GM12878 (cell line): ENCODE measurements at regions not wholly inside any gene's neighbourhood (a gene's known extent, or its start where the extent isn't known, plus 50 kb on each side); places are given as distances from the start of the nearest gene placed in this dataset.

ENCODE experiments used
- ATAC-seq: fragments of 200-7000 bp; cut with Tn5 transposase; 3 replicates; pipeline ENCODE4 v1.9.1; 2020; ENCODE audit warnings: mild to moderate bottlenecking, moderate library complexity
- BruUV-seq: library from RNA; stranded (reverse); fragments of 400-500 nt; replicated peaks from 2 replicates; lab custom pipeline; 2021; lab: Mats Ljungman, UMichigan
- CTCF ChIA-PET: fragments of 300-600 bp; sonication (Branson Sonifier 250); formaldehyde crosslinking; extraction: SDS; loops from one replicate; lab custom pipeline; 2021; ENCODE audit warnings: inconsistent platforms; lab: Yijun Ruan, JAX
- POLR2A ChIA-PET: fragments of 350-600 bp; formaldehyde crosslinking; extraction: SDS; loops from one replicate; lab custom pipeline; 2021; ENCODE audit warnings: inconsistent platforms; lab: Charles Lee
- RAD21 ChIA-PET: fragments of 300-600 bp; sonication (Branson Sonifier 250); formaldehyde crosslinking; loops from one replicate; lab custom pipeline; 2023; ENCODE audit warnings: antibody characterized with exemption; ENCODE audit not compliant: unreplicated experiment; lab: Charles Lee
- SMC1A ChIA-PET: fragments of 300-600 bp; sonication (Branson Sonifier 250); formaldehyde crosslinking; loops from one replicate; lab custom pipeline; 2023; ENCODE audit not compliant: unreplicated experiment, uncharacterized antibody; lab: Charles Lee
- DNase-seq: peaks from one replicate; pipeline ENCODE4 v3.0.0-alpha.2; 2011; ENCODE audit warnings: low read depth, low spot score
- FAIRE-seq: peaks from 3 replicates; lab custom pipeline; 2011; peaks lifted over from hg19 to GRCh38; lab: Jason Lieb, UNC
- H2AFZ ChIP-seq: 2 replicates; pipeline ENCODE4 v1.6.0; 2011; ENCODE audit warnings: low read depth, low read length, control low read depth; ENCODE audit not compliant: control insufficient read depth
- H3K27ac ChIP-seq: 2 replicates; pipeline ENCODE4 v1.5.1; 2011; ENCODE audit warnings: control low read depth; ENCODE audit not compliant: control insufficient read depth, insufficient read depth
- H3K27me3 ChIP-seq, 2 experiments: replicated peaks in 1 of 2; 2 replicates each; pipeline versions ENCODE4 v1.6.0 to v1.6.1; 2011; ENCODE audit warnings: low read length in 1 of 2; ENCODE audit not compliant: control insufficient read depth in 2 of 2, insufficient read depth in 2 of 2
- H3K36me3 ChIP-seq, 2 experiments: 2 replicates each; pipeline ENCODE4 v1.5.1; 2011; ENCODE audit warnings: low read length in 1 of 2; ENCODE audit not compliant: control insufficient read depth in 2 of 2, insufficient read depth in 2 of 2
- H3K4me1 ChIP-seq: 2 replicates; pipeline ENCODE4 v1.6.1; 2011; ENCODE audit warnings: mild to moderate bottlenecking, low read length, moderate library complexity, mixed read lengths; ENCODE audit not compliant: control insufficient read depth, insufficient read depth
- H3K4me2 ChIP-seq: 2 replicates; pipeline ENCODE4 v1.6.0; 2011; ENCODE audit warnings: control low read depth; ENCODE audit not compliant: control insufficient read depth, insufficient read depth
- H3K4me3 ChIP-seq: fragments of 200-600 bp; sonication (generic); 2 replicates; pipeline ENCODE4 v1.5.1; 2016
- H3K79me2 ChIP-seq: 2 replicates; pipeline ENCODE4 v1.6.0; 2011; ENCODE audit warnings: low read length; ENCODE audit not compliant: control insufficient read depth, insufficient read depth
- H3K9ac ChIP-seq: 2 replicates; pipeline ENCODE4 v1.8.0; 2011; ENCODE audit warnings: low read length, control low read depth, mixed read lengths; ENCODE audit not compliant: control insufficient read depth, insufficient read depth
- H3K9me3 ChIP-seq: replicated peaks from 3 replicates; pipeline ENCODE4 v1.5.1; 2011; ENCODE audit warnings: mild to moderate bottlenecking, low read length; ENCODE audit not compliant: control insufficient read depth, insufficient read depth
- H4K20me1 ChIP-seq: 2 replicates; pipeline ENCODE4 v1.6.0; 2011; ENCODE audit not compliant: control insufficient read depth, insufficient read depth
- JUND ChIP-seq: IDR thresholded peaks from 2 replicates; pipeline ENCODE4 v1.6.1; 2012; ENCODE audit warnings: low read depth, mild to moderate bottlenecking, low read length, improper control_type of control experiment, moderate library complexity
- MEF2B ChIP-seq: fragments of 450-650 bp; IDR thresholded peaks from 2 replicates; pipeline ENCODE4 v1.6.1; 2018; ENCODE audit warnings: mild to moderate bottlenecking, moderate library complexity; ENCODE audit not compliant: partially characterized antibody, poor library complexity, severe bottlenecking
- NFYA ChIP-seq: IDR thresholded peaks from 2 replicates; pipeline ENCODE4 v1.6.1; 2011; ENCODE audit warnings: low read depth, mild to moderate bottlenecking, low read length, improper control_type of control experiment, borderline replicate concordance
- POLR2AphosphoS2 ChIP-seq: IDR thresholded peaks from 2 replicates; pipeline ENCODE4 v1.6.1; 2011; ENCODE audit warnings: low read depth, mild to moderate bottlenecking, low read length, improper control_type of control experiment, moderate library complexity
- POLR2AphosphoS5 ChIP-seq: IDR thresholded peaks from 2 replicates; pipeline ENCODE4 v1.6.1; 2011; ENCODE audit warnings: mild to moderate bottlenecking, low read length, inconsistent platforms
- SIN3A ChIP-seq: IDR thresholded peaks from 2 replicates; pipeline ENCODE4 v1.6.1; 2012; ENCODE audit warnings: low read depth, low read length, improper control_type of control experiment
- STAT1 ChIP-seq: fragments of 450-650 bp; conservative IDR thresholded peaks from 2 replicates; pipeline ENCODE4 v1.6.1; 2014; ENCODE audit warnings: antibody characterized with exemption, mild to moderate bottlenecking
- WGBS: methylation state at CpG from one replicate; pipeline ENCODE4 v1.1.6; 2016; ENCODE audit warnings: low lambda C conversion rate; ENCODE audit not compliant: insufficient replicate concordance, insufficient coverage; ENCODE audit errors: missing lambda C conversion rate; 5-methylcytosine and 5-hydroxymethylcytosine counted together
- in situ Hi-C: fragments of 300-500 bp; cut with MboI; formaldehyde crosslinking; loops from 9 replicates; pipeline ENCODE4 v1.14.3; 2018; ENCODE audit warnings: mixed read lengths
- intact Hi-C: fragments of 100-400 bp; cut with micrococcal nuclease; formaldehyde crosslinking; loops from one replicate; pipeline ENCODE4 v1.14.2; 2022; ENCODE audit not compliant: unreplicated experiment
- TF ChIP-seq, protein P1 (sequence below): fragments of 450-650 bp; IDR thresholded peaks from 2 replicates; pipeline ENCODE4 v1.6.1; 2016; ENCODE audit warnings: mild to moderate bottlenecking
- TF ChIP-seq, protein P2 (sequence below): IDR thresholded peaks from 2 replicates; pipeline ENCODE4 v1.6.1; 2011; ENCODE audit warnings: low read depth, low read length, improper control_type of control experiment, borderline replicate concordance
- TF ChIP-seq, protein P3 (sequence below): fragments of 450-650 bp; IDR thresholded peaks from 2 replicates; pipeline ENCODE4 v1.6.1; 2014; ENCODE audit warnings: mild to moderate bottlenecking

DNA sequence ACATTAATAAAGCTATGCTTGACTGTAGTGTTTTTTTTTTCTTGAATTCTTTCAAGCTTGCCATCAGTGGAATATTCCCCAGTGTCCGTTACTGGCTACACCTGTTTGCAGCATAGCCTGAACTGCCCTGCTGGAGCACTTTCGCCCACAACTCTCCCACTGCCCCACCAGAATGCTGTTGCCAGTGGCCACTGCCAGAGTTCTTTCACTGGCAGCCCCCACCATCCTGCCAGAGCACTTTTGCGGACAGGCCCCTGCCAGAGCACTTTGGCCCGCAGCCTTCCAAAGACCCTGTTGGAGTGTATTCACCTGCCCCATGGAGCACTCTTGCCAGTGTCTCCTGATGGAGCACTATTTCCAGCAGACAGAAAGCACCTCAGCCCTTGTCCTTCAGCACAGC, 452.3 kb upstream of the GRID2 start:
- no peak overlapping the region for H3K4me3 ChIP-seq
- SMC1A ChIA-PET: no interaction called here
- H3K36me3 ChIP-seq: no peaks in the 10 kb centered on the region
- intact Hi-C loops: no loop called here
- H3K27me3 ChIP-seq: no peaks in the 10 kb centered on the region
- ATAC-seq (no peak), DNase-seq (no peak), FAIRE-seq (no peak)
- no peaks in the 10 kb centered on the region for H3K9me3 ChIP-seq
- TF ChIP-seq, protein P1, sequence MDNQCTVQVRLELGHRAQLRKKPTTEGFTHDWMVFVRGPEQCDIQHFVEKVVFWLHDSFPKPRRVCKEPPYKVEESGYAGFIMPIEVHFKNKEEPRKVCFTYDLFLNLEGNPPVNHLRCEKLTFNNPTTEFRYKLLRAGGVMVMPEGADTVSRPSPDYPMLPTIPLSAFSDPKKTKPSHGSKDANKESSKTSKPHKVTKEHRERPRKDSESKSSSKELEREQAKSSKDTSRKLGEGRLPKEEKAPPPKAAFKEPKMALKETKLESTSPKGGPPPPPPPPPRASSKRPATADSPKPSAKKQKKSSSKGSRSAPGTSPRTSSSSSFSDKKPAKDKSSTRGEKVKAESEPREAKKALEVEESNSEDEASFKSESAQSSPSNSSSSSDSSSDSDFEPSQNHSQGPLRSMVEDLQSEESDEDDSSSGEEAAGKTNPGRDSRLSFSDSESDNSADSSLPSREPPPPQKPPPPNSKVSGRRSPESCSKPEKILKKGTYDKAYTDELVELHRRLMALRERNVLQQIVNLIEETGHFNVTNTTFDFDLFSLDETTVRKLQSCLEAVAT: no peak
- TF ChIP-seq, protein P2, sequence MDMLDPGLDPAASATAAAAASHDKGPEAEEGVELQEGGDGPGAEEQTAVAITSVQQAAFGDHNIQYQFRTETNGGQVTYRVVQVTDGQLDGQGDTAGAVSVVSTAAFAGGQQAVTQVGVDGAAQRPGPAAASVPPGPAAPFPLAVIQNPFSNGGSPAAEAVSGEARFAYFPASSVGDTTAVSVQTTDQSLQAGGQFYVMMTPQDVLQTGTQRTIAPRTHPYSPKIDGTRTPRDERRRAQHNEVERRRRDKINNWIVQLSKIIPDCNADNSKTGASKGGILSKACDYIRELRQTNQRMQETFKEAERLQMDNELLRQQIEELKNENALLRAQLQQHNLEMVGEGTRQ: no peak
- TF ChIP-seq NFYA (no peak), SIN3A (no peak), MEF2B (no peak), POLR2AphosphoS2 (no peak), STAT1 (no peak), POLR2AphosphoS5 (no peak), JUND (no peak)
- TF ChIP-seq, protein P3, sequence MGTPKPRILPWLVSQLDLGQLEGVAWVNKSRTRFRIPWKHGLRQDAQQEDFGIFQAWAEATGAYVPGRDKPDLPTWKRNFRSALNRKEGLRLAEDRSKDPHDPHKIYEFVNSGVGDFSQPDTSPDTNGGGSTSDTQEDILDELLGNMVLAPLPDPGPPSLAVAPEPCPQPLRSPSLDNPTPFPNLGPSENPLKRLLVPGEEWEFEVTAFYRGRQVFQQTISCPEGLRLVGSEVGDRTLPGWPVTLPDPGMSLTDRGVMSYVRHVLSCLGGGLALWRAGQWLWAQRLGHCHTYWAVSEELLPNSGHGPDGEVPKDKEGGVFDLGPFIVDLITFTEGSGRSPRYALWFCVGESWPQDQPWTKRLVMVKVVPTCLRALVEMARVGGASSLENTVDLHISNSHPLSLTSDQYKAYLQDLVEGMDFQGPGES: no peak
- RAD21 ChIA-PET: no interaction called here
- H3K4me1 ChIP-seq: no peaks in the 10 kb centered on the region
- no peaks in the 10 kb centered on the region for H3K79me2 ChIP-seq
- in situ Hi-C loops: no loop called here
- POLR2A ChIA-PET: no interaction called here
- no peaks in the 10 kb centered on the region for H4K20me1 ChIP-seq
- no peak overlapping the region for H3K4me2 ChIP-seq
- no peak overlapping the region for H3K27ac ChIP-seq
- no peak overlapping the region for H2AFZ ChIP-seq
- 44% methylated on average over 4 of the region's 4 CpGs for WGBS
- H3K9ac ChIP-seq: no peak overlapping the region
- CTCF ChIA-PET: no interaction called here
- no TSS peak for BruUV-seq
